ENCODE measurements at regions not wholly inside any gene's neighbourhood (a gene's known extent, or its start where the extent isn't known, plus 50 kb on each side); places are given as distances from the start of the nearest gene placed in this dataset.

GRCh38 chr4:81714291-81714690 lies 242.6 kb upstream of the RASGEF1B start:
- Histone ChIP-seq H3K27me3 (ENCODE audit: control insufficient read depth in 3 of 3, insufficient read depth in 3 of 3, low read length in 2 of 3) (no peaks in the 10 kb centered on the region), H3K4me1 (ENCODE audit: control insufficient read depth in 5 of 5, insufficient read depth in 5 of 5, low read length in 5 of 5) (peaks cover 0 to 4% (median 0%) of the 10 kb centered on the region in 5 donors), H3K4me3 (no peak overlapping the region), H3K36me3 (ENCODE audit: control insufficient read depth in 4 of 4, insufficient read depth in 4 of 4, low read length in 4 of 4) (no peaks in the 10 kb centered on the region), H3K27ac (ENCODE audit: low read depth in 1 of 2, low read length in 1 of 2) (no peak overlapping the region), H3K9me3 (ENCODE audit: control insufficient read depth in 4 of 4, insufficient read depth in 3 of 4, low read length in 3 of 4) (peaks cover 0 to 2% (median 0%) of the 10 kb centered on the region in 4 donors), H3K9ac (ENCODE audit: insufficient read depth in 1 of 2, low read length in 2 of 2) (no peak overlapping the region)
- WGBS, 2 donors, result 93% methylated on average over 4 of the region's 4 CpGs
- TF ChIP-seq CTCF (IDR thresholded peaks at IDR 0.05; ENCODE audit: control extremely low read depth, extremely low read depth), result no peak
- DNase-seq (no peak), ATAC-seq (ENCODE audit: insufficient read depth, low FRiP score) (no peak)

- no peak for DNase-seq
- no peak overlapping the region for H3K27ac ChIP-seq (ENCODE audit: low read depth in 1 of 2, low read length in 1 of 2)
- ATAC-seq (ENCODE audit: insufficient read depth, low FRiP score), result no peak
These were observed 241.0 kb upstream of the RASGEF1B start for GRCh38 chr4:81712714-81713113.

GRCh38 chr4:81704461-81704860 lies 232.8 kb upstream of the RASGEF1B start:
- 74 to 84% methylated on average over 2 of the region's 2 CpGs for WGBS, 2 donors
- ATAC-seq (ENCODE audit: insufficient read depth, low FRiP score) (no peak), DNase-seq (peak in 1 of 3 donors; percentile 33)
- Histone ChIP-seq H3K4me1 (ENCODE audit: control insufficient read depth in 5 of 5, insufficient read depth in 5 of 5, low read length in 5 of 5) (no peaks in the 10 kb centered on the region), H3K36me3 (ENCODE audit: control insufficient read depth in 4 of 4, insufficient read depth in 4 of 4, low read length in 4 of 4) (no peaks in the 10 kb centered on the region), H3K4me3 (no peak overlapping the region), H3K27ac (ENCODE audit: low read depth in 1 of 2, low read length in 1 of 2) (no peak overlapping the region), H3K9me3 (ENCODE audit: control insufficient read depth in 4 of 4, insufficient read depth in 3 of 4, low read length in 3 of 4) (no peaks in the 10 kb centered on the region), H3K27me3 (ENCODE audit: control insufficient read depth in 3 of 3, insufficient read depth in 3 of 3, low read length in 2 of 3) (no peaks in the 10 kb centered on the region), H3K9ac (ENCODE audit: insufficient read depth in 1 of 2, low read length in 2 of 2) (no peak overlapping the region)
- TF ChIP-seq CTCF (IDR thresholded peaks at IDR 0.05; ENCODE audit: control extremely low read depth, extremely low read depth), result no peak

More at GRCh38 chr4:81712714-81713113, 241.0 kb upstream of the RASGEF1B start:
- Histone ChIP-seq H3K9me3 (ENCODE audit: control insufficient read depth in 4 of 4, insufficient read depth in 3 of 4, low read length in 3 of 4) (peaks cover 0 to 2% (median 0%) of the 10 kb centered on the region in 4 donors), H3K27me3 (ENCODE audit: control insufficient read depth in 3 of 3, insufficient read depth in 3 of 3, low read length in 2 of 3) (no peaks in the 10 kb centered on the region), H3K4me3 (no peak overlapping the region), H3K4me1 (ENCODE audit: control insufficient read depth in 5 of 5, insufficient read depth in 5 of 5, low read length in 5 of 5) (peaks cover 0 to 4% (median 0%) of the 10 kb centered on the region in 5 donors), H3K36me3 (ENCODE audit: control insufficient read depth in 4 of 4, insufficient read depth in 4 of 4, low read length in 4 of 4) (no peaks in the 10 kb centered on the region), H3K9ac (ENCODE audit: insufficient read depth in 1 of 2, low read length in 2 of 2) (no peak overlapping the region)
- TF ChIP-seq CTCF (IDR thresholded peaks at IDR 0.05; ENCODE audit: control extremely low read depth, extremely low read depth), result no peak
- WGBS, 2 donors, result 89 to 90% methylated on average over 2 of the region's 2 CpGs

- no peak overlapping the region for H3K9ac ChIP-seq (ENCODE audit: insufficient read depth in 1 of 2, low read length in 2 of 2)
- WGBS, 2 donors, result 75 to 78% methylated on average over 4 of the region's 4 CpGs
These were observed 228.5 kb upstream of the RASGEF1B start for GRCh38 chr4:81700189-81700588.

More at GRCh38 chr4:81700189-81700588, 228.5 kb upstream of the RASGEF1B start:
- H3K4me1 ChIP-seq (ENCODE audit: control insufficient read depth in 5 of 5, insufficient read depth in 5 of 5, low read length in 5 of 5), result no peaks in the 10 kb centered on the region
- H3K4me3 ChIP-seq, result no peak overlapping the region
- DNase-seq, result no peak
- no peaks in the 10 kb centered on the region for H3K9me3 ChIP-seq (ENCODE audit: control insufficient read depth in 4 of 4, insufficient read depth in 3 of 4, low read length in 3 of 4)
- no peak overlapping the region for H3K27ac ChIP-seq (ENCODE audit: low read depth in 1 of 2, low read length in 1 of 2)
- ATAC-seq (ENCODE audit: insufficient read depth, low FRiP score), result no peak
- no peaks in the 10 kb centered on the region for H3K27me3 ChIP-seq (ENCODE audit: control insufficient read depth in 3 of 3, insufficient read depth in 3 of 3, low read length in 2 of 3)
- TF ChIP-seq CTCF (IDR thresholded peaks at IDR 0.05; ENCODE audit: control extremely low read depth, extremely low read depth), result no peak
- H3K36me3 ChIP-seq (ENCODE audit: control insufficient read depth in 4 of 4, insufficient read depth in 4 of 4, low read length in 4 of 4), result no peaks in the 10 kb centered on the region
